GM19043 (cell line): ENCODE measurements at regions not wholly inside any gene's neighbourhood (a gene's known extent, or its start where the extent isn't known, plus 50 kb on each side); places are given as distances from the start of the nearest gene placed in this dataset.

ENCODE experiments used
- ATAC-seq: cut with Tn5 transposase; IDR thresholded peaks from one replicate; pipeline ENCODE4 v1.9.1; 2021; ENCODE audit warnings: low read depth; ENCODE audit not compliant: unreplicated experiment

GRCh38 chr20:7458459-7458858, 481.8 kb downstream of the HAO1 start:
- no peak for ATAC-seq

GRCh38 chr20:7459083-7459482, 481.2 kb downstream of the HAO1 start:
- no peak for ATAC-seq

DNA sequence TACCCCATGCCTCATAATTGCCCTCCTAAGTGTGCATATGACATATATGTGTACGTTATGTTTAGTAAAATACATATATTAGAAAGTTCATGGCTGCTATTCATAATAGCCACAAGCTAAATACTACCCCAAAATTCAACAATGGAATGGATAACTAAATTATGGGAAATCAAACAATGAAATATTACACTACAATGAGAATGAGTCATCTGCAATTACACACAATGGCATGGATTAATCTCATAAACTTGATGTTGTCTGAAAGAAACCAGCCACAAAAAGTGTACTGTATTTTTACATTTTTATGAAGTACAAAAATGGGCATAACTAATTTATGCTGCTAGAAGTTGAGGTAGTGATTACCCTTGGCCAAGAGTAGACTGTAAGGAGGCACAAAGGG, 477.0 kb downstream of the HAO1 start:
- no peak for ATAC-seq

GRCh38 chr20:7470912-7471311, 469.3 kb downstream of the HAO1 start:
- ATAC-seq = no peak

DNA sequence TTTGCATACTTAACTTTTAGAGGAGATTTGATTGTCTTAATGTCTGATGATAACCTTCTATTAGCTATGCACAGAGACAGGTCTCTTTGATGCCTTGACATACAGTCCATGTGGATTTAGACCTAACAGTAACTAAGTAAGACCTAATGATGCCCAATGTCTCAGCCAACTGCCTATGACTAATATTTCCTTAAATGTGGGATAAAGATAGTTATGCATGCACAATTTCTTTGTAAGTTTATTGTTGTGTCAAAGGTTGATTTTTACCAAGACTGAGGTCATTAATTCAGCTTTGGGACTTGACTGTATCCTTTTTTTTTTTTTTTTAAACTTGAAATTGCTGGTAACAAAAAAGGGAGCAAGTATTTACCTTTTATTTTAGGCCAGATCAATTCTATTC, 450.0 kb downstream of the HAO1 start:
- ATAC-seq = no peak

DNA sequence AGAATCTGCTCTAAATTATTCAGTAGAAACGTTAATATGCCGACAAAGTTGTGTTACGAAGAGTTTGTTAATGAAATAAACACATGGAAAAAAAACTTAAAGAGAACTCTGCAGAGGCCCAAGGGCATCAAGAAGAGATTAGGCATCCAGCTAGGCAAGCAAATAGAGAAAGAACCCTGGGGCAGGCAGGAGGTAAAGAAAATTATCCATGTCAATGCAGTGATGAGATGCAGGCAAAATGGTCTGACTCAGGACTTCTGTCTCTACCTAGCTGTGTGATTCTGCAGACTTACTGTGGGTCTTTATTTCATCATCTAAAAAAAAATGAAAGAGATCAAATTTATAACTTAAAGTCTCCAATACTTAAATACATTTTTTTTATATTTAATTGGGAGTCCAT, 448.0 kb downstream of the HAO1 start:
- ATAC-seq = no peak

DNA sequence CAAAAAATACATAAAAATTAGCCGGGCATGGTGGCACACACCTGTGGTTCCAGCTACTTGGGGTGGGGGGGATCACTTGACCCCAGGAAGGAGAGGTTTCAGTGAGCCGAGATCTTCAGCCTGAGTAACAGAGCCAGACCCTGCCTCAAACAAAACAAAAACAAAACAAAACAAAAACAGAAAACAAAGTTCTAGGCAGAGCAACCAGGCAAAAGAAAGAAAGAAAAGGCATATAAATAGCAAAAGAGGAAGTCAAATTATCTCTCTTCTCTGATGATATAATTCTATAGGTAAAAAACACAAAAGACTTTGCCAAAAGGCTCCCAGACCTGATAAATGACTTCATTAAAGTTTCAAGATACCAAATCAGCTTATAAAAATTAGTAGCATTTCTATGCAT, 446.9 kb downstream of the HAO1 start:
- no peak for ATAC-seq

- ATAC-seq = no peak
Observed at GRCh38 chr20:7496394-7496991, 443.8 kb downstream of the HAO1 start.

DNA sequence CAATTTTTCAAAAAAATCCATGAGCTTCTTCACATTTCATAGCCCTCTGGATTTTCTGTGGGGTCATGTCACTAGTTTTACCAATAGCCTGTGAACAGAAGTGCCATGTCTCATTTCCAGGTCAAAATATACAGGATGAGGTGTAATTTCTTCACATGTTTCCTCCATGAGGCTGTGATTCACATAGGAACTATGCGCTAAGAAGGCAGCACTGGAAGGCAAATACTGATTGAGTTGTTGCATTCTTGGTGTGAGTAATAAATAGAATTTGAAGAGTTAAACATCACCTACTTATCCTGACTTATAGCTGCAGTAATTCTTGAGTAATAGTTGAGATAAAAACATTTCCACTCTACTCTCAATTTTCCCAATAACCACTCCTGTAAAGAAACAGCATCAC, 442.3 kb downstream of the HAO1 start:
- no peak for ATAC-seq

DNA sequence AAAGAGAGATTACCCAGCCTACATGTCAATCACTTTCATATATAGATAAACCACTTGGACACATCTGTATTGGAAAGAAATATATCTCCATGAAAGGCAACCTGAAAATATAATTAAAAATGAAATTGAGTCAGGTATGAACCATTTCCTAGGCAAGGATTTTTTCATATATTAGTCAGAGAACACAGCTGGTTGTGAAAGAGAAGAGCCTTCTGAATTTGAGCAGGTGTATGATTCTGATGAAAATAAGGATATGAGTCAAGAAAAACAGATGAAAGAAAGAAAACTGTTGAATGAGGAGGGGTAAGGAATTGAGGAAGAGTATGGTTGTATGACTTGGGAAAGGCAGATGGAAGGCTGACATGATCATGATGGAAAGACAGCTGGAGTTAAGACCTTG, 441.1 kb downstream of the HAO1 start:
- ATAC-seq = no peak

DNA sequence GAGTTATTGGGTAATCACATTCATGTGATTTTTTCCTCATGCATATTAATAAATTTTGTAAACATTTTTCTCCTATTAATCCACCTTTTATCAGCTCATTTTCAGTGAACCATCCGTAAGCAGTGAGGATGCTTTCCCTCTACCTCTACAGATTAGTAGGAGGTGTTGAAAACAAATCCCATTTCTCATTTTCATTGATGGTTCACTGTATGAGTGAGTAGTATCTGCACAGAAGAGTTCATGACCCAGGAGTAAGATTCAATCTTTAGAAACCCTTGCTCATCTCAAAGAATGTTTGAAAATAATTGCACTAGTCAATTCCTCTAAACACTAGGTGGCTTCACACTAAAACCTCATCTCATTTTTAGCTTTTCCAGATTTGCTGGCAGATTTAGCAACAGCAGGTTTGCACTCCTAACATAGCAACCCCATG, 440.0 kb downstream of the HAO1 start:
- no peak for ATAC-seq

GRCh38 chr20:7503501-7503900, 436.8 kb downstream of the HAO1 start:
- no peak for ATAC-seq

DNA sequence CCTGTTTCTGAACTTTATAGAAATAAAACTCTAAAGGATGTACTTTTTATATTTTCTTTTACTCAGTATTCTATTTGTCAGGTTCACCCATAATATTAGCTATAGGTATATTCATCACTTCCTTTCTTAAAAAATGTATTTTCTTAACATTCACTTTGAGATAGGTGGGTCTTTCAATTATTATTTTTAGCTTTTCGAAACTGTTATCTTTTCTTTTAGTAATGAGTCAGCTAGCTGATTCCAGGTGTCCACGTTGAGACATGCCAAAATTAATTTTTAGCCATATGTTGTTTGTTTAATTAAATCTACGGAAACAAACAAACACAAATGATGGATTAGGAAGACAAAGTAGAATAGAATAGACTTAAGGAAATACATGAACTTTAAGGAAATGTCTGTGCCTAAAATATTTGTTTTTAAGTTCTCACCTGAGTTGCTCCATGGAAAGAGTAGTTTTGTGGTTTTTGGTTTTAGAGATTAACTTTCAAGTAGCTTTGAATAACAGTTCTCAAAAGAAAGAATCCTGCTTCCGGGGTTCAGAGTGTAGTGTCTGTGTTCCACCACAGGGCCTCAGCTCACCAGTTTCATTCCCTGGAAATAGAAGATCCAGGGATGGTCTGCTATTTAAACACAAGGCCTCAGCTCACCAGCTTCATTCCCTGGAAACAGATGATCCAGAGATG, 435.0 kb downstream of the HAO1 start:
- no peak for ATAC-seq

DNA sequence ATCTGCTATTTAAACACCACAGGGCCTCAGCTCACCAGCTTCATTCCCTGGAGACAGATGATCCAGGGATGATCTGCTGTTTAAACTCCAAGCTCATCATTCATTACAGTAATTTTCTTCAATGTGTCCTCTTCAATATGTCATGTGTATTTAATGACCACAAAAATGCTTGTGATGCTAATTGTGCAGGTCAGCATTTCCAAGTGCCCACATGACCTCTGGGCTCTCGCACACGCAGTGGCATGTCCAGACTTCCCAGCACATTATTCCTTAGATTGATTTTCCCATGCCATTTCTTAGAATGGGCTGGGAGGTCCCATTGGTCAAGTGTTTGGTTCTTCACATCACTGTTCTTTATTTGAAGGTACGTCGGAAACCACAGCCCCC, 434.4 kb downstream of the HAO1 start:
- no peak for ATAC-seq

DNA sequence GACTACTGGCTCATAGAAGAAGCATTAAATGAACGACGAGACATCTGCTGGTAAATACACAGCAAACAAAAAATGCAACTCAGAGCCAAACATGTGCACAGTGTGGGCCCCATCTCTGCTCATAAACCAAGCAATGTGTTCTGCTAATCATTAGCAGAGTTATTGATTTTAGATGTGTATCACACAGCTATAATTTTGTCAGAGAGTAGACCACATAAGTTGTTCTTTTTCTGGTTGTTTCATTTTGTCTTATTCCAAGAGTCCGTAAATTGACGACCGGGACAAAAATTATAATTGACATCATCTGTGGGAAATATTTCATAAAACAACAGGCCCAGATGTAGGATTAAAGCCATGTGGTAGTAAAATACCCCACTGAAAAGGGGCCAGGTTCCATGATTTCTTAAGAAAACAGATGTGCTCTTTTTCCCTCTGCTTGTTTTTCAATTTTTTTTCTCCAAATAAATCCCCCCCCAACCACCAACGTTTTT, 423.6 kb downstream of the HAO1 start:
- ATAC-seq = no peak

DNA sequence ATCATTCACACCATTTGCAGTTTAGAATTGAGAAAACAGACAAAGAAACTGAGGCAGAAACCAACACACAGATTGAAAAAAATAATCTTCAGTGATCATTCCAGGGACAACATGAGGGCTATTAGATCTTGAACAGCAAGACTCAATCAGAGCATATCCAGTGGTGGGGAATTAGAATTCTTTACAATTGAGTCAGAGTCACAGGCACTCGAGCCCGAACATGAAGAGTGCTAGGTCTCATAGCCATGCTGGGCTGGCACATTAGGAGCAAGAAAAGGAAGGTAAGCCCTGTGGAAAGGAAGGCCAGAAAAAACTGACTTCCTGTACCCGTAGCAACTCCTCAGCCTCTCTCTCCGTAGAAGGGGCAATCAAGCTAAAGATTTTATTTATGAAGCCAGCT, 419.9 kb downstream of the HAO1 start:
- ATAC-seq = no peak

DNA sequence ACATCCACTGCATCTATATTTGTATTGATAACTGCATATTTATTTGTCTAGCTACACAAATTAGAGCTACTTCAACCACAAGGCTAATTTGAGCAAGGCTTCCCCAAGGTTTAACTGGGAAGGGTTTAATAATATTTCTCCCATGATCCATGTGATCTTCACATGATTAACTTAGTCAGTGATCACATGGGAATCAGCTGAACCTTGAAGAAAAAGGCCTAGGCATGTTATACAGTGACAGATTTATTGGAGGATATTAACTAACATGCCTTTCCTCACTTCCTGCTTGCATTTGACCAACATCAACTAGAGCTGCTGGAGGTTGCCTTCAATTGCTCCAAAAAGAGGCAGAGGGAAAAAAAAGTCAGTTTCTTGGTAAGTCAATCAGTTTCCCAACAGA, 417.0 kb downstream of the HAO1 start:
- ATAC-seq = no peak

- ATAC-seq = no peak
Observed at GRCh38 chr20:7540018-7540417, 400.2 kb downstream of the HAO1 start.

- ATAC-seq = no peak
Observed at GRCh38 chr20:7540923-7541322, 399.3 kb downstream of the HAO1 start.

DNA sequence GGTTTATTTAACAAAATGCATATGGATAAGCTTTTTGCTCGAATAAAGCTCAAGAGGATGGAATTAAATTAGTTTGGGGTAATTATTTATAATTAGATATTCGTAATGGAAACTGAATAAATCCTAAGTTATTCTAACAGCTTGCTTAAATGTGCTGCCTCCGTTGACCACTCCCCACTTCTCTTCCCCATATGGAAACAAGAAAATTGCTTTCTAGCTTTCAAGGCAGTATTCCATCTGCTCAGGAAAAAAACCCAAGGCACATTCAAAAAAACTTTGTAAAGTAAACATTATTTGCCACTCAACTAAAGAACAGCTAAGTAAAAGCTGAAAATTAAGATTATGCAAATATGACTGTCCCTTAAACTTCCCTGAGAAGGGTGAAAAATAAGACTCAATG, 369.2 kb downstream of the HAO1 start:
- ATAC-seq = no peak

DNA sequence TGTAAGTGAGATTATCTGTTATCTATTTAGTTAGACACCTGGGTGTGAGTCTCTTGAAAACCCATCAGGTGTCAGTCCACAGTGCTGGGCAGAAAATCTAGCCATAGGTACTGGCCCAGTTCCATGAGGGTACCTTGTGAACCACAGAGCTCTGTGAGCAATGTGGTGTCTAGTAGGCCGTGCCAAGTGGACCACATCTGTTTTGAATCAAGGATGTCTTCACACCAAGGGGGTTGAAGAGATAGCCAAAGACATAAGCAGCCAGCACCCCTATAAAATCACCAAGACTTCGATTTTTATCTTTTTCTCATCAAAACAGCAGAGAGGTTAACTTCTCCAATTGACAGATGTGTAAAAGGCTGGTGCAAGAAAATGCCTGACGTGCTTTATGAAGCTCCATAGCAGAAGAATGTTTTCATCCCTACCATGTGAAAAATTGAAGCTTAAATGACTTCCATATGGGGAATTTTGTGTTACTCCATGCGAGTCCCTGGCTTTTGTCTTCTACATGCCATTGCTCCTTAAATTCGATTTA, 368.7 kb downstream of the HAO1 start:
- no peak for ATAC-seq

DNA sequence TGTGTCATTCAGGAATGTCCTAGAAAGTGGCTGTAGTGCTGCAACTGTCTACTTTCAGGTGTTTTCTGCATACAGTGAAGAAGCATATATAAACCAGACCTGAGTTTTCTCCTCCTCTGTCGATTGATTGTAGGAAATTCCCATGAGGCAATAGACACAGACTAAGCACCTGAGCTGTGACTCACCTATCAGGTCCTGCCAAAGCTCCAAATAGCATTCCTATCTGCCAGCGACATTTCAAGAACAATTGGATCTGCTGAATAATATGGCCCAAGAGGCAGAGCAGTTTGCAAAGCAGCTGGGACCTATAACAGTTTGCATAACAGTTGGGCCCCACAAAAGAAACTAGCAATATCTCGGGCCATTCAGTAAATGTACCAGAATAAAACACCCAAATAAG, 360.4 kb downstream of the HAO1 start:
- ATAC-seq = no peak
